GM12891 (cell line): ENCODE measurements at regions not wholly inside any gene's neighbourhood (a gene's known extent, or its start where the extent isn't known, plus 50 kb on each side); places are given as distances from the start of the nearest gene placed in this dataset.

Source experiments
- POLR2A ChIP-seq: IDR thresholded peaks from 2 replicates; pipeline ENCODE4 v1.6.1; 2011; ENCODE audit warnings: low read depth, low read length, control low read depth
- POLR2AphosphoS5 ChIP-seq: IDR thresholded peaks from 2 replicates; pipeline ENCODE4 v1.6.1; 2011; ENCODE audit warnings: low read depth, low read length, control low read depth
- TAF1 ChIP-seq: IDR thresholded peaks from 2 replicates; pipeline ENCODE4 v1.6.1; 2011; ENCODE audit warnings: low read depth, low read length, control low read depth

GRCh38 chr2:75799859-75800258 is 89.1 kb upstream of the GCFC2 start:
- no peak for TF ChIP-seq POLR2A
- TF ChIP-seq POLR2AphosphoS5: no peak
- TF ChIP-seq TAF1: no peak
